ENCODE measurements at regions not wholly inside any gene's neighbourhood (a gene's known extent, or its start where the extent isn't known, plus 50 kb on each side); places are given as distances from the start of the nearest gene placed in this dataset.

DNA sequence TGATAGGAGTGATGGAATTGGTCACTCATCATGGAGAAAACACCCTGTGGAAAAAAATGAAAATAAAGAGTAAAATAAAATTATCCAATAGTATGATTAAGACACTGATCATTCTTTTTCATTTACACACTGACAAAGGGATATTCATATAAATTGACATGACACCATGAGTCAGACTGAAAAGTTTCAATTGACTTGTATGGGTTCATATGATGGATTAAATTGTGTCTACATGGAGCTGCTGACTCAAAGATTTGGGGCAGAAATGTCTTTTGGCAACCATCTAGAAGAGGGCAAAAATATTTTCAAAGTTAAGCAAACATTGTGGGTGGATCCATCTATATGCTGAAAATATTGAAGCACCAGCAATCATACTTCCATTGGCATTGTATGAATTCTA lies 153.4 kb upstream of the PPP3CA start:
- TF ChIP-seq, protein P1, sequence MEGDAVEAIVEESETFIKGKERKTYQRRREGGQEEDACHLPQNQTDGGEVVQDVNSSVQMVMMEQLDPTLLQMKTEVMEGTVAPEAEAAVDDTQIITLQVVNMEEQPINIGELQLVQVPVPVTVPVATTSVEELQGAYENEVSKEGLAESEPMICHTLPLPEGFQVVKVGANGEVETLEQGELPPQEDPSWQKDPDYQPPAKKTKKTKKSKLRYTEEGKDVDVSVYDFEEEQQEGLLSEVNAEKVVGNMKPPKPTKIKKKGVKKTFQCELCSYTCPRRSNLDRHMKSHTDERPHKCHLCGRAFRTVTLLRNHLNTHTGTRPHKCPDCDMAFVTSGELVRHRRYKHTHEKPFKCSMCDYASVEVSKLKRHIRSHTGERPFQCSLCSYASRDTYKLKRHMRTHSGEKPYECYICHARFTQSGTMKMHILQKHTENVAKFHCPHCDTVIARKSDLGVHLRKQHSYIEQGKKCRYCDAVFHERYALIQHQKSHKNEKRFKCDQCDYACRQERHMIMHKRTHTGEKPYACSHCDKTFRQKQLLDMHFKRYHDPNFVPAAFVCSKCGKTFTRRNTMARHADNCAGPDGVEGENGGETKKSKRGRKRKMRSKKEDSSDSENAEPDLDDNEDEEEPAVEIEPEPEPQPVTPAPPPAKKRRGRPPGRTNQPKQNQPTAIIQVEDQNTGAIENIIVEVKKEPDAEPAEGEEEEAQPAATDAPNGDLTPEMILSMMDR (conservative IDR thresholded peaks at IDR 0.05; ENCODE audit: low read depth, low read length) = no peak
- DNase-seq (ENCODE audit: low read depth) = no peak
- no peak overlapping the region for H3K4me3 ChIP-seq (ENCODE audit: low read depth, low read length)

DNA sequence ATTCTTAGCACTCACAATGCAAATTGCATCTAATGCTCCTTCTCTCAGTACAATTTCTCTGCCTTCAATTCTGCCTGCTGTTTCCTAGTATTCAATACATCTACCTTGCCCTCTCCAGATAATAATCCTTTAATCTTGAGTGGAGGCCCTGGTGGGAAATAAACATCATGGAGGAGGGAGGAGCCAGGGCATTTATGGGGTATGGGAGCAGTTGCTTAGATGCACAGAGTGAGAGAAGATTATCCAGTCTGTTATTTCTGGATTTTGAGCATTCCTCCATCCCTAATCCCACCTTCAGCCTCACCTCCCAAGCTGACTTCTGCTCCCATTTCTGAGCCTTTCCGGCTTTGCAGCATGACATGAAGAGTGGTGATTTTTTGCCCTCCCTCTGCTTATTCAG lies 127.9 kb upstream of the PPP3CA start:
- no peak overlapping the region for H3K4me3 ChIP-seq (ENCODE audit: low read depth, low read length)
- TF ChIP-seq, protein P1 (conservative IDR thresholded peaks at IDR 0.05; ENCODE audit: low read depth, low read length) = no peak
- DNase-seq (ENCODE audit: low read depth) = no peak

DNA sequence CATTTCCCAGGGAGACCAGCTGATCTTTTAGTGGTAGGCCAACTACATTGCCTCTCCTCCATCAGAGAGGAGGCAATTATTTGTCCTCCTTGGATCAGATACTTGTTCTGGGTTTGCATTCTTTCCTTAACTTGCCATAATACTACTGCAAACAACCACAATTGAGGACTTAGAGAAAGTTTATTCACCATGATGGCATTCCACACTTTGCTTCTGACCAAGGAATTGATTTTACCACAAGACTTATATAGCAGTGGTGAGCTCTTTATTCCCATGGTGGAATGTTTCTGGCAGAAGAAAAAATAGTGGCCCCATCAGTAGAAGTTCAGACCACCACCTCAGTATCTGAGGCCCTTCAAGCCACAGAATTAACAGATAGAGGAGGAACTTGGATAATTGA lies 123.9 kb upstream of the PPP3CA start:
- TF ChIP-seq, protein P1 (conservative IDR thresholded peaks at IDR 0.05; ENCODE audit: low read depth, low read length) = no peak
- no peak overlapping the region for H3K4me3 ChIP-seq (ENCODE audit: low read depth, low read length)
- DNase-seq (ENCODE audit: low read depth) = no peak

DNA sequence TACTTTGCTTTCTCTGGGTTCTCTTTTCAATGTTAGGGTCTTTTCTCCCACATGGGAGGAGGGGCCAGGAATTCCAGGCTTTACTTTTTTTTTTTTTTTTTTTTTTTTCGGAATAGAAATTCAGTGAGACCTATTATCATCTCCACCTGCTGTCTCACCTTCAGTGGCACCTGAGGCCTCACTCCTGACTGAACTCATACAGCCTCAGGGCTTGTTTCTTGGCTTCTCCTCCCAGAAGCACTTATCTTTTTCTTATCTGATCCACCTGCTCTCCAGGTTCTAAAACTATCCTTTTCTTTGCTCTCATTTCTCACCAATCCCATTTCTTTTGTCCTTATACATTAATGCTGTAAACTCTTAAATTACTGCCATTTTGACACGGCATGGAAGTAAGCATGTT lies 117.3 kb upstream of the PPP3CA start:
- TF ChIP-seq, protein P1 (conservative IDR thresholded peaks at IDR 0.05; ENCODE audit: low read depth, low read length) = no peak
- DNase-seq (ENCODE audit: low read depth) = no peak
- H3K4me3 ChIP-seq (ENCODE audit: low read depth, low read length) = no peak overlapping the region

DNA sequence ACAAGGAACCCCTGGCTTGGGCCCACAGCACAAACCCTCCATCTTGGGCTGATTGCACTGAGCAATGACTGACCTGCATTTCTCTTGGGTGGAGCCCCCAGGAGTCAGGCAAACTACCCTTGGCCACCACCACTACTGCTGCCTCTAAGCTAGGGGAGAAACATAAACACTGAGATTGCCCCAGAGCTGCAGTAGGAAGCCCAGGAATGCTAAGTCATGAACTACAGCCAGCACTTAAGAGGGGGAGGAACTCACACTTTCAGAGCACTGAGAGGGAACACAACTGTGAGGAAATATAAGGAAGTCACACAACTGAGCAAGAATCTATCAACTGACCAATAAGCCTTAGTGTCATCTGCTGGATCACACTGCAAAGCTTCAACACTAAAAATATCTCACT lies 111.6 kb upstream of the PPP3CA start:
- peak; percentile 63 for DNase-seq (ENCODE audit: low read depth)
- no peak overlapping the region for H3K4me3 ChIP-seq (ENCODE audit: low read depth, low read length)
- TF ChIP-seq, protein P1 (conservative IDR thresholded peaks at IDR 0.05; ENCODE audit: low read depth, low read length) = no peak

DNA sequence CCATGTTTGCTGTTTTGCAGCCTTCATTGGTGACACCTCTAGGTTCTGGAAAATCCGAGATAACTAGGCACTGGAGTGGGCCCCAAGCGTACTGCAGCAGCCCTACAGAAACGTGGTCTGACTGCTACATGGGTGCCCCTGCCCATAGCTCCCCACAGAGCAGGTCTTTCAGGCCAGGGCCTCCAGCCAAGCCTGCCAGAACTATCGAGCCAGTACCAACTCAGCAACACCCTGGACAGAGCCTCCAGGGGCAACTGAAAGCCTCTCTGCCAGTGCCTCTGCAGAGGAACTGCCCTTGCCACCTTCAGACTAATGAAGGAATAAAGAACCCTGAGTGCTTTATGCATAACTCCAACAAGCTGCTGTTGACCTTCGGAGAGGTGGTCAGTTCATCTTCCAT lies 111.1 kb upstream of the PPP3CA start:
- DNase-seq (ENCODE audit: low read depth) = no peak
- TF ChIP-seq, protein P1 (conservative IDR thresholded peaks at IDR 0.05; ENCODE audit: low read depth, low read length) = no peak
- H3K4me3 ChIP-seq (ENCODE audit: low read depth, low read length) = no peak overlapping the region

DNA sequence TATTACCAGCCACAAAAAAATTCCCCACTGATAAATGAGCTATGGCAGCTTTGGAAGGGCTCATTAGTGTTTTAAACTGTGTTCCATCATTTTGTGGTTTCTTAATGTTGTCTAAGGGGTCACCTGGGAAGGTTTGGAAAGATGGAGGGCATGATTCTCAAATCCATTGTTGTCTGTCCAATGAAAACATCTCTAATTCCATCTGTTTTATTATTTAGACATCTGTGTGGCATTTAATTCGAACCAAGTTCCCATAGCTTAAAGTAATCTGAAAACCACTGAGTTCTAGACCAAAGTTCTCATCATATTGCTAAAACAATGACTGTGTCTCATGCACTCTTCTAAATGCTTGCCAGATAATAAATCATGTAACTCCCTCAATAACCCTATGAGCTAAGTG lies 103.8 kb upstream of the PPP3CA start:
- no peak overlapping the region for H3K4me3 ChIP-seq (ENCODE audit: low read depth, low read length)
- no peak for DNase-seq (ENCODE audit: low read depth)
- TF ChIP-seq, protein P1 (conservative IDR thresholded peaks at IDR 0.05; ENCODE audit: low read depth, low read length) = no peak
